Activated naive CD4-positive, alpha-beta T cell treated with anti-CD3 and anti-CD28 coated beads, Interleukin-2, amount 50 U/mL, for 72 hours (primary cell): ENCODE measurements at regions not wholly inside any gene's neighbourhood (a gene's known extent, or its start where the extent isn't known, plus 50 kb on each side); places are given as distances from the start of the nearest gene placed in this dataset.
A peak's percentile ranks its signal among the peaks of the same experiment; 100 is the strongest.

Experiments used
- ATAC-seq, 2 donors: fragments of 150-1000 bp; cut with Tn5 transposase; 2 replicates each; pipeline ENCODE4 v1.10.0; 2021; ENCODE audit warnings: mild to moderate bottlenecking in 2 of 2, moderate library complexity in 2 of 2
- DNase-seq, 2 donors: peaks; one replicate each; pipeline ENCODE4 v3.0.0; 2021 to 2022; ENCODE audit warnings: low spot score in 2 of 2
- H3K27ac Mint-ChIP-seq, 2 donors: one replicate each; pipeline ENCODE4 v1.8.0; 2022; ENCODE audit warnings: mild to moderate bottlenecking in 2 of 2, mixed read lengths in 2 of 2
- H3K36me3 Mint-ChIP-seq, 2 donors: one replicate each; pipeline ENCODE4 v1.8.0; 2022; ENCODE audit warnings: mixed read lengths in 2 of 2
- H3K9me3 Mint-ChIP-seq, 2 donors: one replicate each; pipeline ENCODE4 v1.8.0; 2022; ENCODE audit warnings: mixed read lengths in 2 of 2

GRCh38 chr5:154587123-154588026, 109.3 kb upstream of the HAND1 start:
- no peaks in the 10 kb centered on the region for H3K36me3 Mint-ChIP-seq
- no peak for DNase-seq
- H3K9me3 Mint-ChIP-seq: no peaks in the 10 kb centered on the region
- H3K27ac Mint-ChIP-seq: peak overlapping the region in 1 of 2 donors; percentile 55
- no peak for ATAC-seq

- Mint-ChIP-seq H3K27ac (no peak overlapping the region), H3K36me3 (no peaks in the 10 kb centered on the region), H3K9me3 (no peaks in the 10 kb centered on the region)
- no peak for DNase-seq
- ATAC-seq: no peak
Measured at GRCh38 chr5:154583671-154584177, 105.7 kb upstream of the HAND1 start.

- DNase-seq (no peak), ATAC-seq (no peak)
- Mint-ChIP-seq H3K36me3 (no peaks in the 10 kb centered on the region), H3K9me3 (no peaks in the 10 kb centered on the region), H3K27ac (no peak overlapping the region)
Measured at GRCh38 chr5:154580422-154580821, 102.4 kb upstream of the HAND1 start.

- no peak overlapping the region for H3K27ac Mint-ChIP-seq
- H3K36me3 Mint-ChIP-seq: no peaks in the 10 kb centered on the region
- ATAC-seq (no peak), DNase-seq (no peak)
- H3K9me3 Mint-ChIP-seq: no peaks in the 10 kb centered on the region
Measured at GRCh38 chr5:154577416-154577815, 99.4 kb upstream of the HAND1 start.

GRCh38 chr5:154576429-154576806, 98.4 kb upstream of the HAND1 start:
- DNase-seq (no peak), ATAC-seq (no peak)
- Mint-ChIP-seq H3K9me3 (no peaks in the 10 kb centered on the region), H3K36me3 (no peaks in the 10 kb centered on the region), H3K27ac (no peak overlapping the region)

GRCh38 chr5:154575546-154576428, 97.8 kb upstream of the HAND1 start:
- no peak for DNase-seq
- no peaks in the 10 kb centered on the region for H3K9me3 Mint-ChIP-seq
- ATAC-seq: no peak
- H3K36me3 Mint-ChIP-seq: no peaks in the 10 kb centered on the region
- H3K27ac Mint-ChIP-seq: no peak overlapping the region

- DNase-seq (no peak), ATAC-seq (no peak)
- H3K27ac Mint-ChIP-seq: no peak overlapping the region
- no peaks in the 10 kb centered on the region for H3K9me3 Mint-ChIP-seq
- H3K36me3 Mint-ChIP-seq: no peaks in the 10 kb centered on the region
Measured at GRCh38 chr5:154573011-154573410, 95.0 kb upstream of the HAND1 start.

GRCh38 chr5:154571325-154572035, 93.5 kb upstream of the HAND1 start:
- ATAC-seq (no peak), DNase-seq (no peak)
- no peaks in the 10 kb centered on the region for H3K36me3 Mint-ChIP-seq
- H3K9me3 Mint-ChIP-seq: no peaks in the 10 kb centered on the region
- H3K27ac Mint-ChIP-seq: no peak overlapping the region

- Mint-ChIP-seq H3K9me3 (no peaks in the 10 kb centered on the region), H3K27ac (no peak overlapping the region), H3K36me3 (no peaks in the 10 kb centered on the region)
- no peak for DNase-seq
- ATAC-seq: no peak
Measured at GRCh38 chr5:154570572-154571324, 92.7 kb upstream of the HAND1 start.

- no peak for ATAC-seq
- DNase-seq: no peak
- H3K36me3 Mint-ChIP-seq: no peaks in the 10 kb centered on the region
- H3K27ac Mint-ChIP-seq: no peak overlapping the region
- H3K9me3 Mint-ChIP-seq: no peaks in the 10 kb centered on the region
Measured at GRCh38 chr5:154568589-154568988, 90.6 kb upstream of the HAND1 start.

- ATAC-seq (no peak), DNase-seq (no peak)
- Mint-ChIP-seq H3K9me3 (no peaks in the 10 kb centered on the region), H3K27ac (no peak overlapping the region), H3K36me3 (no peaks in the 10 kb centered on the region)
Measured at GRCh38 chr5:154567155-154567554, 89.1 kb upstream of the HAND1 start.

GRCh38 chr5:154566146-154566680, 88.2 kb upstream of the HAND1 start:
- no peaks in the 10 kb centered on the region for H3K9me3 Mint-ChIP-seq
- ATAC-seq (no peak), DNase-seq (no peak)
- H3K36me3 Mint-ChIP-seq: no peaks in the 10 kb centered on the region
- no peak overlapping the region for H3K27ac Mint-ChIP-seq

- no peak for DNase-seq
- H3K27ac Mint-ChIP-seq: no peak overlapping the region
- ATAC-seq: no peak
- no peaks in the 10 kb centered on the region for H3K9me3 Mint-ChIP-seq
- no peaks in the 10 kb centered on the region for H3K36me3 Mint-ChIP-seq
Measured at GRCh38 chr5:154565123-154565522, 87.1 kb upstream of the HAND1 start.

GRCh38 chr5:154562244-154562880, 84.3 kb upstream of the HAND1 start:
- DNase-seq: no peak
- ATAC-seq: no peak

GRCh38 chr5:154559398-154560276, 81.6 kb upstream of the HAND1 start:
- no peaks in the 10 kb centered on the region for H3K36me3 Mint-ChIP-seq

More at GRCh38 chr5:154562244-154562880, 84.3 kb upstream of the HAND1 start:
- H3K27ac Mint-ChIP-seq: no peak overlapping the region
- no peaks in the 10 kb centered on the region for H3K9me3 Mint-ChIP-seq
- no peaks in the 10 kb centered on the region for H3K36me3 Mint-ChIP-seq

More at GRCh38 chr5:154559398-154560276, 81.6 kb upstream of the HAND1 start:
- ATAC-seq: no peak
- DNase-seq: no peak
- Mint-ChIP-seq H3K27ac (no peak overlapping the region), H3K9me3 (peaks cover 0 to 6% of the 10 kb centered on the region in 2 donors)
